Liver (tissue), 8 donors: ENCODE measurements at regions not wholly inside any gene's neighbourhood (a gene's known extent, or its start where the extent isn't known, plus 50 kb on each side); places are given as distances from the start of the nearest gene placed in this dataset.

Experiments
- DNase-seq: peaks from one replicate; pipeline ENCODE4 v3.0.0-alpha.2; 2017; ENCODE audit warnings: low spot score
- H3K27ac ChIP-seq, 2 donors: one replicate each; pipeline ENCODE4 v1.7.0; 2013; ENCODE audit warnings: inconsistent platforms in 2 of 2, low read length in 2 of 2, control low read depth in 1 of 2, low read depth in 1 of 2, mild to moderate bottlenecking in 1 of 2
- H3K27me3 ChIP-seq, 4 donors: one replicate each; pipeline versions ENCODE4 v1.6.1 to v1.7.0; 2013; ENCODE audit warnings: low read length in 3 of 4, inconsistent platforms in 1 of 4, mild to moderate bottlenecking in 1 of 4, moderate library complexity in 1 of 4; ENCODE audit not compliant: control insufficient read depth in 4 of 4, insufficient read depth in 4 of 4
- H3K36me3 ChIP-seq, 4 donors: one replicate each; pipeline versions ENCODE4 v1.6.1 to v1.7.0; 2013; ENCODE audit warnings: low read length in 3 of 4, mild to moderate bottlenecking in 3 of 4, low read depth in 1 of 4, moderate library complexity in 1 of 4; ENCODE audit not compliant: control insufficient read depth in 4 of 4, insufficient read depth in 3 of 4
- H3K4me1 ChIP-seq, 4 donors: one replicate each; pipeline versions ENCODE4 v1.6.1 to v1.7.0; 2013; ENCODE audit warnings: low read length in 3 of 4, mild to moderate bottlenecking in 3 of 4, moderate library complexity in 1 of 4; ENCODE audit not compliant: control insufficient read depth in 4 of 4, insufficient read depth in 4 of 4
- H3K4me3 ChIP-seq, 3 donors: one replicate each; pipeline versions ENCODE4 v1.6.1 to v1.7.0; 2013; ENCODE audit warnings: low read length in 3 of 3, control low read depth in 1 of 3, low read depth in 1 of 3, mild to moderate bottlenecking in 1 of 3
- H3K9ac ChIP-seq, 2 donors: one replicate each; pipeline ENCODE4 v1.7.0; 2013; ENCODE audit warnings: low read length in 2 of 2, mild to moderate bottlenecking in 2 of 2, moderate library complexity in 2 of 2, control low read depth in 1 of 2, low read depth in 1 of 2
- H3K9me3 ChIP-seq, 4 donors: one replicate each; pipeline versions ENCODE4 v1.6.1 to v1.7.0; 2013; ENCODE audit warnings: low read length in 3 of 4; ENCODE audit not compliant: control insufficient read depth in 4 of 4
- CTCF ChIP-seq: fragments of 150-350 bp; IDR thresholded peaks from 2 replicates; pipeline ENCODE4 v1.5.1; 2017; ENCODE audit warnings: improper control_type of control experiment, low read depth, low read length; ENCODE audit not compliant: missing input control
- EGR1 ChIP-seq, 2 donors: IDR thresholded peaks; 2 replicates each; pipeline ENCODE4 v1.6.1; 2016 to 2018; ENCODE audit warnings: antibody characterized with exemption in 2 of 2, low read depth in 2 of 2
- FOXA1 ChIP-seq: IDR thresholded peaks from 2 replicates; pipeline ENCODE4 v1.6.1; 2016; ENCODE audit warnings: antibody characterized with exemption
- FOXA2 ChIP-seq: IDR thresholded peaks from 2 replicates; pipeline ENCODE4 v1.6.1; 2016; ENCODE audit warnings: antibody characterized with exemption
- GABPA ChIP-seq, 2 donors: IDR thresholded peaks in 1 of 2; conservative IDR thresholded peaks in 1 of 2; 2 replicates each; pipeline ENCODE4 v1.6.1; 2016; ENCODE audit warnings: antibody characterized with exemption in 2 of 2, mild to moderate bottlenecking in 1 of 2, moderate library complexity in 1 of 2
- HNF4A ChIP-seq, 2 donors: conservative IDR thresholded peaks; 2 replicates each; pipeline ENCODE4 v1.6.1; 2016; ENCODE audit warnings: antibody characterized with exemption in 2 of 2, mild to moderate bottlenecking in 2 of 2
- HNF4G ChIP-seq: IDR thresholded peaks from 2 replicates; pipeline ENCODE4 v1.6.1; 2016; ENCODE audit warnings: antibody characterized with exemption
- JUND ChIP-seq, 2 donors: IDR thresholded peaks; 2 replicates each; pipeline ENCODE4 v1.6.1; 2016; ENCODE audit warnings: antibody characterized with exemption in 2 of 2
- MAX ChIP-seq: IDR thresholded peaks from 2 replicates; pipeline ENCODE4 v1.6.1; 2016; ENCODE audit warnings: antibody characterized with exemption
- NR2F2 ChIP-seq: IDR thresholded peaks from 2 replicates; pipeline ENCODE4 v1.6.1; 2016; ENCODE audit warnings: antibody characterized with exemption
- RXRA ChIP-seq, 2 donors: IDR thresholded peaks; 2 replicates each; pipeline ENCODE4 v1.6.1; 2017 to 2018; ENCODE audit warnings: antibody characterized with exemption in 2 of 2, mild to moderate bottlenecking in 1 of 2
- SP1 ChIP-seq: IDR thresholded peaks from 2 replicates; pipeline ENCODE4 v1.6.1; 2018; ENCODE audit warnings: antibody characterized with exemption, mild to moderate bottlenecking
- TAF1 ChIP-seq: conservative IDR thresholded peaks from 2 replicates; pipeline ENCODE4 v1.6.1; 2016; ENCODE audit warnings: antibody characterized with exemption, mild to moderate bottlenecking
- YY1 ChIP-seq: IDR thresholded peaks from 2 replicates; pipeline ENCODE4 v1.6.1; 2016; ENCODE audit warnings: antibody characterized with exemption, mild to moderate bottlenecking
- WGBS: extraction: QIAGEN DNeasy Blood & Tissue Kit; methylation state at CpG from one replicate; pipeline ENCODE4 v1.1.7; 2013; 5-methylcytosine and 5-hydroxymethylcytosine counted together
- TF ChIP-seq, protein P1 (sequence below): IDR thresholded peaks from 2 replicates; pipeline ENCODE4 v1.6.1; 2016; ENCODE audit warnings: antibody characterized with exemption, mild to moderate bottlenecking
- TF ChIP-seq, protein P2 (sequence below): IDR thresholded peaks from 2 replicates; pipeline ENCODE4 v1.6.1; 2016; ENCODE audit warnings: antibody characterized with exemption
- donor health status: healthy.
- donor health status: healthy.
- donor health status: healthy.
- donor health status: healthy.
- donor health status: healthy.

- no peak overlapping the region for H3K27ac ChIP-seq
- no peaks in the 10 kb centered on the region for H3K36me3 ChIP-seq
- H3K4me3 ChIP-seq, result no peak overlapping the region
- H3K9ac ChIP-seq, result no peak overlapping the region
- H3K4me1 ChIP-seq, result no peaks in the 10 kb centered on the region
- DNase-seq, result no peak
- peaks cover 0 to 4% (median 0%) of the 10 kb centered on the region in 4 donors for H3K9me3 ChIP-seq
- 59% methylated on average over 2 of the region's 2 CpGs for WGBS
- TF ChIP-seq HNF4A (conservative IDR thresholded peaks at IDR 0.05), result no peak
- TF ChIP-seq, protein P1, sequence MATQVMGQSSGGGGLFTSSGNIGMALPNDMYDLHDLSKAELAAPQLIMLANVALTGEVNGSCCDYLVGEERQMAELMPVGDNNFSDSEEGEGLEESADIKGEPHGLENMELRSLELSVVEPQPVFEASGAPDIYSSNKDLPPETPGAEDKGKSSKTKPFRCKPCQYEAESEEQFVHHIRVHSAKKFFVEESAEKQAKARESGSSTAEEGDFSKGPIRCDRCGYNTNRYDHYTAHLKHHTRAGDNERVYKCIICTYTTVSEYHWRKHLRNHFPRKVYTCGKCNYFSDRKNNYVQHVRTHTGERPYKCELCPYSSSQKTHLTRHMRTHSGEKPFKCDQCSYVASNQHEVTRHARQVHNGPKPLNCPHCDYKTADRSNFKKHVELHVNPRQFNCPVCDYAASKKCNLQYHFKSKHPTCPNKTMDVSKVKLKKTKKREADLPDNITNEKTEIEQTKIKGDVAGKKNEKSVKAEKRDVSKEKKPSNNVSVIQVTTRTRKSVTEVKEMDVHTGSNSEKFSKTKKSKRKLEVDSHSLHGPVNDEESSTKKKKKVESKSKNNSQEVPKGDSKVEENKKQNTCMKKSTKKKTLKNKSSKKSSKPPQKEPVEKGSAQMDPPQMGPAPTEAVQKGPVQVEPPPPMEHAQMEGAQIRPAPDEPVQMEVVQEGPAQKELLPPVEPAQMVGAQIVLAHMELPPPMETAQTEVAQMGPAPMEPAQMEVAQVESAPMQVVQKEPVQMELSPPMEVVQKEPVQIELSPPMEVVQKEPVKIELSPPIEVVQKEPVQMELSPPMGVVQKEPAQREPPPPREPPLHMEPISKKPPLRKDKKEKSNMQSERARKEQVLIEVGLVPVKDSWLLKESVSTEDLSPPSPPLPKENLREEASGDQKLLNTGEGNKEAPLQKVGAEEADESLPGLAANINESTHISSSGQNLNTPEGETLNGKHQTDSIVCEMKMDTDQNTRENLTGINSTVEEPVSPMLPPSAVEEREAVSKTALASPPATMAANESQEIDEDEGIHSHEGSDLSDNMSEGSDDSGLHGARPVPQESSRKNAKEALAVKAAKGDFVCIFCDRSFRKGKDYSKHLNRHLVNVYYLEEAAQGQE, result no peak
- no peak for TF ChIP-seq JUND (IDR thresholded peaks at IDR 0.05)
- TF ChIP-seq TAF1, result no peak
- TF ChIP-seq YY1, result no peak
- TF ChIP-seq EGR1 (IDR thresholded peaks at IDR 0.05; ENCODE audit: low read depth in 2 of 2), result no peak
- TF ChIP-seq NR2F2, result no peak
- TF ChIP-seq CTCF, result no peak
- no peak for TF ChIP-seq MAX
- no peak for TF ChIP-seq SP1
- TF ChIP-seq RXRA (IDR thresholded peaks at IDR 0.05), result no peak
- TF ChIP-seq GABPA (IDR thresholded peaks at IDR 0.05 in 1 of 2, conservative IDR thresholded peaks at IDR 0.05 in 1 of 2), result no peak
- TF ChIP-seq, protein P2, sequence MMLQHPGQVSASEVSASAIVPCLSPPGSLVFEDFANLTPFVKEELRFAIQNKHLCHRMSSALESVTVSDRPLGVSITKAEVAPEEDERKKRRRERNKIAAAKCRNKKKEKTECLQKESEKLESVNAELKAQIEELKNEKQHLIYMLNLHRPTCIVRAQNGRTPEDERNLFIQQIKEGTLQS, result no peak
- no peak for TF ChIP-seq FOXA1
- no peak for TF ChIP-seq FOXA2
- H3K27me3 ChIP-seq, result no peaks in the 10 kb centered on the region
Measured at GRCh38 chr4:124955476-124955875, 242.9 kb upstream of the ANKRD50 start.

GRCh38 chr4:124954046-124954445, 241.5 kb upstream of the ANKRD50 start:
- no peak for DNase-seq
- H3K27me3 ChIP-seq, result no peaks in the 10 kb centered on the region
- H3K36me3 ChIP-seq, result no peaks in the 10 kb centered on the region
- WGBS, result 95% methylated on average over 1 of the region's 1 CpG
- no peaks in the 10 kb centered on the region for H3K4me1 ChIP-seq
- no peak for TF ChIP-seq JUND (IDR thresholded peaks at IDR 0.05)
- no peak for TF ChIP-seq YY1
- TF ChIP-seq FOXA2, result no peak
- no peak for TF ChIP-seq FOXA1
- TF ChIP-seq HNF4A (conservative IDR thresholded peaks at IDR 0.05), result no peak
- no peak for TF ChIP-seq HNF4G
- no peaks in the 10 kb centered on the region for H3K9me3 ChIP-seq
- no peak overlapping the region for H3K27ac ChIP-seq
- no peak overlapping the region for H3K9ac ChIP-seq
- no peak overlapping the region for H3K4me3 ChIP-seq
